Ovary (tissue), 3 donors: ENCODE measurements at regions not wholly inside any gene's neighbourhood (a gene's known extent, or its start where the extent isn't known, plus 50 kb on each side); places are given as distances from the start of the nearest gene placed in this dataset.

Experiments
- POLR2A ChIP-seq: fragments of 450-650 bp; IDR thresholded peaks from one replicate; pipeline ENCODE4 v1.6.1; 2017; ENCODE audit warnings: antibody characterized with exemption, mild to moderate bottlenecking, moderate library complexity
- TF ChIP-seq, protein P1 (sequence below), 3 donors: fragments of 450-650 bp in 2 of 3; fragments of 200-600 bp in 1 of 3; IDR thresholded peaks; one replicate each; pipeline versions ENCODE4 v1.5.1 to v1.8.0; 2016 to 2022; ENCODE audit warnings: antibody characterized with exemption in 3 of 3, mild to moderate bottlenecking in 1 of 3
- donor health status: DM: no; HTN: no; CAD: no.

DNA sequence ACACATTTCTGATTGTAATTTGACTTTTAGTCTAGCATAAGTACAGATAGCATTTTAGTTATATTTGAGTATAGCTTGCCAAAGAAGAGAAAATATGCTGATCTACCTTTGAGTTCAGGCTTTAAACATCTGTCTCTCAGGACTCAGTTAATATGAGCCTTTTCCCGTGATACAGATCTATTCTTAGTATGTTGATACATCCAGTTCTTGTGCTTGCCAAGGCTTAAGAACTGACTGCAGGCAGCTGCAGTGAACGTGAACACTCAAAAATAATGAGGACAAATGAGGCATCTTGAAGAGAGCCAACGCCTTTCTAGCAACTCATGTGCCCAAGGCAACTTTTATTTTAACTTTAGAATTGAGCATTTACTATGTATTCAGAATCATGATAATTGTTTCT is 325.5 kb downstream of the SI start:
- TF ChIP-seq, protein P1, sequence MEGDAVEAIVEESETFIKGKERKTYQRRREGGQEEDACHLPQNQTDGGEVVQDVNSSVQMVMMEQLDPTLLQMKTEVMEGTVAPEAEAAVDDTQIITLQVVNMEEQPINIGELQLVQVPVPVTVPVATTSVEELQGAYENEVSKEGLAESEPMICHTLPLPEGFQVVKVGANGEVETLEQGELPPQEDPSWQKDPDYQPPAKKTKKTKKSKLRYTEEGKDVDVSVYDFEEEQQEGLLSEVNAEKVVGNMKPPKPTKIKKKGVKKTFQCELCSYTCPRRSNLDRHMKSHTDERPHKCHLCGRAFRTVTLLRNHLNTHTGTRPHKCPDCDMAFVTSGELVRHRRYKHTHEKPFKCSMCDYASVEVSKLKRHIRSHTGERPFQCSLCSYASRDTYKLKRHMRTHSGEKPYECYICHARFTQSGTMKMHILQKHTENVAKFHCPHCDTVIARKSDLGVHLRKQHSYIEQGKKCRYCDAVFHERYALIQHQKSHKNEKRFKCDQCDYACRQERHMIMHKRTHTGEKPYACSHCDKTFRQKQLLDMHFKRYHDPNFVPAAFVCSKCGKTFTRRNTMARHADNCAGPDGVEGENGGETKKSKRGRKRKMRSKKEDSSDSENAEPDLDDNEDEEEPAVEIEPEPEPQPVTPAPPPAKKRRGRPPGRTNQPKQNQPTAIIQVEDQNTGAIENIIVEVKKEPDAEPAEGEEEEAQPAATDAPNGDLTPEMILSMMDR (IDR thresholded peaks at IDR 0.05) = no peak
- TF ChIP-seq POLR2A = no peak
